HG03064 (cell line): ENCODE measurements at regions not wholly inside any gene's neighbourhood (a gene's known extent, or its start where the extent isn't known, plus 50 kb on each side); places are given as distances from the start of the nearest gene placed in this dataset.

ENCODE experiments used
- ATAC-seq: cut with Tn5 transposase; IDR thresholded peaks from one replicate; pipeline ENCODE4 v1.9.1; 2021; ENCODE audit warnings: low read depth; ENCODE audit not compliant: unreplicated experiment

- no peak for ATAC-seq
These were observed 302.0 kb upstream of the ADGRL2 start for GRCh38 chr1:81498471-81499462.

GRCh38 chr1:81496349-81496748 lies 304.4 kb upstream of the ADGRL2 start:
- ATAC-seq: no peak

GRCh38 chr1:81493102-81493869 lies 307.4 kb upstream of the ADGRL2 start:
- no peak for ATAC-seq

- ATAC-seq: no peak
These were observed 308.1 kb upstream of the ADGRL2 start for GRCh38 chr1:81492628-81493027.

- no peak for ATAC-seq
These were observed 310.1 kb upstream of the ADGRL2 start for GRCh38 chr1:81490614-81491013.

GRCh38 chr1:81489372-81489934 lies 311.3 kb upstream of the ADGRL2 start:
- no peak for ATAC-seq

- ATAC-seq: no peak
These were observed 316.4 kb upstream of the ADGRL2 start for GRCh38 chr1:81484284-81484683.

- no peak for ATAC-seq
These were observed 322.5 kb upstream of the ADGRL2 start for GRCh38 chr1:81478219-81478618.

GRCh38 chr1:81477710-81478109 lies 323.0 kb upstream of the ADGRL2 start:
- no peak for ATAC-seq

- ATAC-seq: no peak
These were observed 328.3 kb upstream of the ADGRL2 start for GRCh38 chr1:81472387-81472786.

- no peak for ATAC-seq
These were observed 329.5 kb upstream of the ADGRL2 start for GRCh38 chr1:81471255-81471654.

GRCh38 chr1:81470275-81470674 lies 330.5 kb upstream of the ADGRL2 start:
- ATAC-seq: no peak

GRCh38 chr1:81467383-81467782 lies 333.4 kb upstream of the ADGRL2 start:
- no peak for ATAC-seq

- ATAC-seq: no peak
These were observed 333.8 kb upstream of the ADGRL2 start for GRCh38 chr1:81466961-81467360.

- ATAC-seq: no peak
These were observed 336.5 kb upstream of the ADGRL2 start for GRCh38 chr1:81463936-81464837.

- ATAC-seq: no peak
These were observed 341.7 kb upstream of the ADGRL2 start for GRCh38 chr1:81459043-81459442.

GRCh38 chr1:81458186-81458585 lies 342.5 kb upstream of the ADGRL2 start:
- no peak for ATAC-seq

GRCh38 chr1:81455481-81455880 lies 345.3 kb upstream of the ADGRL2 start:
- no peak for ATAC-seq

- ATAC-seq: no peak
These were observed 346.8 kb upstream of the ADGRL2 start for GRCh38 chr1:81453971-81454370.

- ATAC-seq: no peak
These were observed 347.4 kb upstream of the ADGRL2 start for GRCh38 chr1:81453367-81453703.
